WTC11 (cell line): ENCODE measurements at regions not wholly inside any gene's neighbourhood (a gene's known extent, or its start where the extent isn't known, plus 50 kb on each side); places are given as distances from the start of the nearest gene placed in this dataset.

Experiments
- ATAC-seq: fragments of 200-7000 bp; cut with Tn5 transposase; 2 replicates; pipeline ENCODE4 v1.10.0; 2021; ENCODE audit warnings: mild to moderate bottlenecking, moderate library complexity
- CTCF ChIA-PET: fragments of 300-600 bp; sonication (Branson Sonifier 250); formaldehyde crosslinking; loops from one replicate; lab custom pipeline; 2021; ENCODE audit warnings: antibody characterized with exemption; lab: Charles Lee
- POLR2A ChIA-PET: fragments of 350-600 bp; sonication (Branson Sonifier 250); formaldehyde crosslinking; loops from one replicate; lab custom pipeline; 2021; ENCODE audit warnings: antibody characterized with exemption; lab: Charles Lee
- DNase-seq: peaks from one replicate; pipeline ENCODE4 v3.0.0; 2021; ENCODE audit warnings: low spot score
- H3K27ac Mint-ChIP-seq: 2 replicates; pipeline ENCODE4 v1.8.0; 2021; ENCODE audit warnings: mixed read lengths
- H3K27me3 Mint-ChIP-seq: 2 replicates; pipeline ENCODE4 v1.8.0; 2021; ENCODE audit warnings: low read depth, mild to moderate bottlenecking, moderate library complexity, mixed read lengths
- H3K36me3 Mint-ChIP-seq: 2 replicates; pipeline ENCODE4 v1.8.0; 2021; ENCODE audit warnings: mixed read lengths
- H3K4me1 Mint-ChIP-seq: 2 replicates; pipeline ENCODE4 v1.8.0; 2022; ENCODE audit warnings: mixed read lengths
- H3K4me3 Mint-ChIP-seq: 2 replicates; pipeline ENCODE4 v1.8.0; 2021; ENCODE audit warnings: mild to moderate bottlenecking, moderate library complexity, mixed read lengths
- H3K9me3 Mint-ChIP-seq: 2 replicates; pipeline ENCODE4 v1.8.0; 2021; ENCODE audit warnings: mixed read lengths
- CREB1 ChIP-seq: sonication (generic); formaldehyde crosslinking; IDR thresholded peaks from 2 replicates; pipeline ENCODE4 v1.8.0; 2023; ENCODE audit warnings: mild to moderate bottlenecking, missing genetic modification reagents
- CTCF ChIP-seq: fragments of 200-600 bp; IDR thresholded peaks from 2 replicates; pipeline ENCODE4 v1.8.0; 2022; ENCODE audit warnings: antibody characterized with exemption
- ELF4 ChIP-seq: sonication (generic); formaldehyde crosslinking; IDR thresholded peaks from 2 replicates; pipeline ENCODE4 v1.8.1; 2022; ENCODE audit warnings: low read depth, mild to moderate bottlenecking, moderate library complexity, missing genetic modification reagents
- EMX1 ChIP-seq: fragments of 250-450 bp; sonication (Bioruptor Pico); IDR thresholded peaks from 2 replicates; pipeline ENCODE4 v1.8.0; 2021; ENCODE audit warnings: mild to moderate bottlenecking
- FOXK1 ChIP-seq: sonication (generic); formaldehyde crosslinking; IDR thresholded peaks from 2 replicates; pipeline ENCODE4 v1.8.0; 2022; ENCODE audit warnings: mild to moderate bottlenecking, moderate library complexity, missing genetic modification reagents
- GRHL2 ChIP-seq: fragments of 250-450 bp; sonication (Bioruptor Pico); IDR thresholded peaks from 2 replicates; pipeline ENCODE4 v1.8.0; 2022; ENCODE audit warnings: mild to moderate bottlenecking, moderate library complexity; ENCODE audit not compliant: insufficient replicate concordance, severe bottlenecking
- GTF2I ChIP-seq: fragments of 250-450 bp; sonication (Bioruptor Pico); conservative IDR thresholded peaks from 2 replicates; pipeline ENCODE4 v1.4.0; 2021; ENCODE audit warnings: mild to moderate bottlenecking
- IRF2 ChIP-seq: sonication (generic); formaldehyde crosslinking; IDR thresholded peaks from 2 replicates; pipeline ENCODE4 v1.8.0; 2022; ENCODE audit warnings: low read depth, missing genetic modification reagents, borderline replicate concordance
- MAX ChIP-seq: sonication (generic); formaldehyde crosslinking; IDR thresholded peaks from 2 replicates; pipeline ENCODE4 v1.8.0; 2022; ENCODE audit warnings: mild to moderate bottlenecking, missing genetic modification reagents
- NFATC4 ChIP-seq: fragments of 250-450 bp; sonication (Bioruptor Pico); IDR thresholded peaks from 2 replicates; pipeline ENCODE4 v1.9.0; 2021; ENCODE audit warnings: mild to moderate bottlenecking
- NR2C2 ChIP-seq: sonication (generic); formaldehyde crosslinking; IDR thresholded peaks from 2 replicates; pipeline ENCODE4 v1.8.0; 2022; ENCODE audit warnings: mild to moderate bottlenecking, missing genetic modification reagents
- OVOL2 ChIP-seq: fragments of 250-450 bp; sonication (Bioruptor Pico); IDR thresholded peaks from 2 replicates; pipeline ENCODE4 v1.9.0; 2021; ENCODE audit warnings: mild to moderate bottlenecking, borderline replicate concordance
- SMAD4 ChIP-seq: sonication (generic); formaldehyde crosslinking; IDR thresholded peaks from 2 replicates; pipeline ENCODE4 v1.8.0; 2022; ENCODE audit warnings: mild to moderate bottlenecking, missing genetic modification reagents
- SOX15 ChIP-seq: fragments of 250-450 bp; sonication (Bioruptor Pico); IDR thresholded peaks from 2 replicates; pipeline ENCODE4 v1.9.0; 2021; ENCODE audit warnings: mild to moderate bottlenecking
- TP53 ChIP-seq: sonication (generic); formaldehyde crosslinking; IDR thresholded peaks from 2 replicates; pipeline ENCODE4 v1.8.1; 2023; ENCODE audit warnings: mild to moderate bottlenecking, missing genetic modification reagents
- ZNF121 ChIP-seq: sonication (generic); formaldehyde crosslinking; IDR thresholded peaks from 2 replicates; pipeline ENCODE4 v1.8.0; 2023; ENCODE audit warnings: missing genetic modification reagents
- ZNF263 ChIP-seq: sonication (generic); formaldehyde crosslinking; IDR thresholded peaks from 2 replicates; pipeline ENCODE4 v1.8.1; 2022; ENCODE audit warnings: low read depth, mild to moderate bottlenecking, moderate library complexity, missing genetic modification reagents
- ZNF416 ChIP-seq: fragments of 250-450 bp; sonication (Bioruptor Pico); IDR thresholded peaks from 2 replicates; pipeline ENCODE4 v1.9.0; 2021; ENCODE audit warnings: mild to moderate bottlenecking, inconsistent platforms
- ZNF671 ChIP-seq: fragments of 250-450 bp; sonication (Bioruptor Pico); IDR thresholded peaks from 2 replicates; pipeline ENCODE4 v1.8.0; 2021; ENCODE audit warnings: mild to moderate bottlenecking
- TF ChIP-seq, protein P1 (sequence below): sonication (generic); formaldehyde crosslinking; IDR thresholded peaks from 2 replicates; pipeline ENCODE4 v1.8.1; 2022; ENCODE audit warnings: low read depth, missing genetic modification reagents, borderline replicate concordance
- TF ChIP-seq, protein P2 (sequence below): sonication (generic); formaldehyde crosslinking; IDR thresholded peaks from 2 replicates; pipeline ENCODE4 v1.8.1; 2022; ENCODE audit warnings: low read depth, mild to moderate bottlenecking, moderate library complexity, missing genetic modification reagents, borderline replicate concordance

DNA sequence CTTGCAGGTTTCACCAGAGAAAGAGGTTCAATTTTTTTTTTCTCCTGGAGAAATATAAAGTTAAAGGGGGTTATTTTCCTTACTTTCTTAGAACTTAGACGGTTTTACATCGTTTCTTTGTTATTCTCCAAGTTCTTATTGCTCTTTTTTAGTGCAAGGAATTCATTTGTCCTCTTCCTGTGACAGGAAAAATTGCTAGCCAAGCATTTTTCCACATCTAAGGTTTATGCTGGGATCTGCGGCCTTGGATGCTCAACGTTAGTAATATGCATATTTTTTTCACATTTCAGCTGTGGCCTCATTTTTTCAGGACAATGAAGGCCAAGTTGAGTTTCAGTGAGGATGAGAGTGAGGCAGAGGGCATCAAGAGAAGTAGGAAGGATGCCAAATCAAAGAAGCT lies 948.9 kb downstream of the PCDH19 start (continued):
- no peak for TF ChIP-seq GTF2I (CRISPR knock-in tag)
- no peak for TF ChIP-seq NFATC4 (CRISPR knock-in tag)
- no peak for TF ChIP-seq FOXK1 (CRISPR knock-in tag)
- no peak for TF ChIP-seq ZNF416 (CRISPR knock-in tag)

GRCh38 chrX:99445336-99445735 lies 964.7 kb downstream of the PCDH19 start:
- ChIA-PET CTCF (no interaction called here), POLR2A (no interaction called here)
- DNase-seq (no peak), ATAC-seq (no peak)
- Mint-ChIP-seq H3K9me3 (no peaks in the 10 kb centered on the region), H3K27ac (no peak overlapping the region), H3K4me1 (no peaks in the 10 kb centered on the region), H3K27me3 (no peaks in the 10 kb centered on the region), H3K4me3 (no peak overlapping the region), H3K36me3 (no peaks in the 10 kb centered on the region)
- no peak for TF ChIP-seq NR2C2 (CRISPR knock-in tag)
- TF ChIP-seq SMAD4 (CRISPR knock-in tag) = no peak
- no peak for TF ChIP-seq EMX1 (CRISPR knock-in tag)
- TF ChIP-seq GRHL2 (CRISPR knock-in tag) = no peak
- TF ChIP-seq MAX (CRISPR knock-in tag) = no peak
- no peak for TF ChIP-seq TP53
- no peak for TF ChIP-seq ZNF263 (CRISPR knock-in tag)
- no peak for TF ChIP-seq NFATC4 (CRISPR knock-in tag)
- no peak for TF ChIP-seq CTCF
- TF ChIP-seq IRF2 = no peak
- TF ChIP-seq OVOL2 (CRISPR knock-in tag) = no peak

GRCh38 chrX:99421796-99422195 lies 988.3 kb downstream of the PCDH19 start:
- ATAC-seq = no peak
- H3K27ac Mint-ChIP-seq = no peak overlapping the region
- H3K36me3 Mint-ChIP-seq = peaks cover 7% of the 10 kb centered on the region; the same call in 1 of the 2 replicates
- no peaks in the 10 kb centered on the region for H3K27me3 Mint-ChIP-seq
- peaks cover 12% of the 10 kb centered on the region for H3K9me3 Mint-ChIP-seq
- CTCF ChIA-PET = no interaction called here
- no peaks in the 10 kb centered on the region for H3K4me1 Mint-ChIP-seq
- TF ChIP-seq ZNF671 (CRISPR knock-in tag) (no peak), ELF4 (no peak), FOXK1 (CRISPR knock-in tag) (no peak), SOX15 (CRISPR knock-in tag) (no peak), TP53 (no peak), ZNF121 (CRISPR knock-in tag) (no peak), NR2C2 (CRISPR knock-in tag) (no peak), CREB1 (no peak)
- TF ChIP-seq, protein P1, sequence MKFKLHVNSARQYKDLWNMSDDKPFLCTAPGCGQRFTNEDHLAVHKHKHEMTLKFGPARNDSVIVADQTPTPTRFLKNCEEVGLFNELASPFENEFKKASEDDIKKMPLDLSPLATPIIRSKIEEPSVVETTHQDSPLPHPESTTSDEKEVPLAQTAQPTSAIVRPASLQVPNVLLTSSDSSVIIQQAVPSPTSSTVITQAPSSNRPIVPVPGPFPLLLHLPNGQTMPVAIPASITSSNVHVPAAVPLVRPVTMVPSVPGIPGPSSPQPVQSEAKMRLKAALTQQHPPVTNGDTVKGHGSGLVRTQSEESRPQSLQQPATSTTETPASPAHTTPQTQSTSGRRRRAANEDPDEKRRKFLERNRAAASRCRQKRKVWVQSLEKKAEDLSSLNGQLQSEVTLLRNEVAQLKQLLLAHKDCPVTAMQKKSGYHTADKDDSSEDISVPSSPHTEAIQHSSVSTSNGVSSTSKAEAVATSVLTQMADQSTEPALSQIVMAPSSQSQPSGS (CRISPR knock-in tag) = no peak
- TF ChIP-seq, protein P2, sequence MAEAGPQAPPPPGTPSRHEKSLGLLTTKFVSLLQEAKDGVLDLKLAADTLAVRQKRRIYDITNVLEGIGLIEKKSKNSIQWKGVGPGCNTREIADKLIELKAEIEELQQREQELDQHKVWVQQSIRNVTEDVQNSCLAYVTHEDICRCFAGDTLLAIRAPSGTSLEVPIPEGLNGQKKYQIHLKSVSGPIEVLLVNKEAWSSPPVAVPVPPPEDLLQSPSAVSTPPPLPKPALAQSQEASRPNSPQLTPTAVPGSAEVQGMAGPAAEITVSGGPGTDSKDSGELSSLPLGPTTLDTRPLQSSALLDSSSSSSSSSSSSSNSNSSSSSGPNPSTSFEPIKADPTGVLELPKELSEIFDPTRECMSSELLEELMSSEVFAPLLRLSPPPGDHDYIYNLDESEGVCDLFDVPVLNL (CRISPR knock-in tag) = no peak
- DNase-seq = no peak
- POLR2A ChIA-PET = no interaction called here
- H3K4me3 Mint-ChIP-seq = no peak overlapping the region
